ENCODE measurements at regions not wholly inside any gene's neighbourhood (a gene's known extent, or its start where the extent isn't known, plus 50 kb on each side); places are given as distances from the start of the nearest gene placed in this dataset.

GRCh38 chr12:3359478-3359877 is 131.5 kb upstream of the PRMT8 start:
- peaks cover 0 to 4% (median 0%) of the 10 kb centered on the region in 4 donors for H3K4me1 ChIP-seq
- intact Hi-C loops (cut with DNase I) = no loop called here
- no peak overlapping the region for H3K27ac ChIP-seq (replicated peaks in 1 of 4)
- H3K4me3 ChIP-seq = no peak overlapping the region
- H3K27me3 ChIP-seq = peaks cover 0 to 35% (median under 1%) of the 10 kb centered on the region in 4 donors
- 88% methylated on average over 2 of the region's 2 CpGs for WGBS
- TF ChIP-seq EP300 (IDR thresholded peaks at IDR 0.05) = no peak
- no peak for TF ChIP-seq POLR2AphosphoS5 (IDR thresholded peaks at IDR 0.05)
- no peak for TF ChIP-seq CTCF (IDR thresholded peaks at IDR 0.05)
- no peak for TF ChIP-seq POLR2A (IDR thresholded peaks at IDR 0.05; ENCODE audit: low read depth)
- no peaks in the 10 kb centered on the region for H3K9me3 ChIP-seq
- no peak for DNase-seq (ENCODE audit: extremely low spot score)
- H3K36me3 ChIP-seq = no peaks in the 10 kb centered on the region

GRCh38 chr12:3361146-3361545 is 129.9 kb upstream of the PRMT8 start:
- peaks cover 5 to 14% (median 11%) of the 10 kb centered on the region in 4 donors for H3K4me1 ChIP-seq
- no peak overlapping the region for H3K27ac ChIP-seq (replicated peaks in 1 of 4)
- H3K36me3 ChIP-seq = no peaks in the 10 kb centered on the region
- TF ChIP-seq CTCF (IDR thresholded peaks at IDR 0.05) (no peak), POLR2AphosphoS5 (IDR thresholded peaks at IDR 0.05) (no peak), POLR2A (IDR thresholded peaks at IDR 0.05; ENCODE audit: low read depth) (no peak), EP300 (IDR thresholded peaks at IDR 0.05) (no peak)
- H3K9me3 ChIP-seq = no peaks in the 10 kb centered on the region
- intact Hi-C loops (cut with DNase I) = no loop called here
- DNase-seq (ENCODE audit: extremely low spot score) = no peak
- peaks cover 7 to 52% (median 15%) of the 10 kb centered on the region in 4 donors for H3K27me3 ChIP-seq
- no peak overlapping the region for H3K4me3 ChIP-seq
- 86% methylated on average over 6 of the region's 6 CpGs for WGBS

- TF ChIP-seq EP300 (IDR thresholded peaks at IDR 0.05) (no peak), POLR2AphosphoS5 (IDR thresholded peaks at IDR 0.05) (no peak), POLR2A (IDR thresholded peaks at IDR 0.05; ENCODE audit: low read depth) (no peak), CTCF (IDR thresholded peaks at IDR 0.05) (no peak)
- Histone ChIP-seq H3K9me3 (no peaks in the 10 kb centered on the region), H3K4me3 (no peak overlapping the region), H3K27ac (replicated peaks in 1 of 4) (no peak overlapping the region), H3K4me1 (peaks cover 5 to 18% (median 14%) of the 10 kb centered on the region in 4 donors), H3K27me3 (peaks cover 7 to 66% (median 23%) of the 10 kb centered on the region in 4 donors), H3K36me3 (no peaks in the 10 kb centered on the region)
- no peak for DNase-seq (ENCODE audit: extremely low spot score)
- 66% methylated on average over 6 of the region's 6 CpGs for WGBS
- intact Hi-C loops (cut with DNase I) = no loop called here
These were observed 128.3 kb upstream of the PRMT8 start for GRCh38 chr12:3362737-3363136.

- 77% methylated on average over 9 of the region's 9 CpGs for WGBS
- DNase-seq (ENCODE audit: extremely low spot score) = no peak
- TF ChIP-seq CTCF (IDR thresholded peaks at IDR 0.05) = no peak
- TF ChIP-seq POLR2AphosphoS5 (IDR thresholded peaks at IDR 0.05) = no peak
- TF ChIP-seq EP300 (IDR thresholded peaks at IDR 0.05) = no peak
- no peak for TF ChIP-seq POLR2A (IDR thresholded peaks at IDR 0.05; ENCODE audit: low read depth)
- Histone ChIP-seq H3K4me3 (no peak overlapping the region), H3K9me3 (no peaks in the 10 kb centered on the region), H3K27me3 (peaks cover 7 to 71% (median 23%) of the 10 kb centered on the region in 4 donors), H3K27ac (replicated peaks in 1 of 4) (no peak overlapping the region), H3K36me3 (no peaks in the 10 kb centered on the region), H3K4me1 (peaks cover 5 to 18% (median 14%) of the 10 kb centered on the region in 4 donors)
- intact Hi-C loops (cut with DNase I) = no loop called here
These were observed 127.4 kb upstream of the PRMT8 start for GRCh38 chr12:3363608-3364007.

GRCh38 chr12:3364226-3364625 is 126.8 kb upstream of the PRMT8 start:
- Histone ChIP-seq H3K36me3 (no peaks in the 10 kb centered on the region), H3K4me3 (no peak overlapping the region), H3K9me3 (no peaks in the 10 kb centered on the region), H3K4me1 (peaks cover 5 to 18% (median 14%) of the 10 kb centered on the region in 4 donors), H3K27me3 (peaks cover 7 to 72% (median 23%) of the 10 kb centered on the region in 4 donors), H3K27ac (replicated peaks in 1 of 4) (no peak overlapping the region)
- TF ChIP-seq CTCF (IDR thresholded peaks at IDR 0.05) = no peak
- 94% methylated on average over 5 of the region's 5 CpGs for WGBS
- DNase-seq (ENCODE audit: extremely low spot score) = no peak
- intact Hi-C loops (cut with DNase I) = no loop called here

All from esophagus muscularis mucosa (tissue), 4 donors.